Right renal pelvis (tissue), 4 donors: ENCODE measurements at regions not wholly inside any gene's neighbourhood (a gene's known extent, or its start where the extent isn't known, plus 50 kb on each side); places are given as distances from the start of the nearest gene placed in this dataset.

Source experiments
- DNase-seq, 4 donors: peaks; one replicate each; pipeline ENCODE4 v3.0.0-alpha.2; 2013; ENCODE audit warnings: low read depth in 4 of 4, low spot score in 3 of 4, missing footprints in 1 of 4

DNA sequence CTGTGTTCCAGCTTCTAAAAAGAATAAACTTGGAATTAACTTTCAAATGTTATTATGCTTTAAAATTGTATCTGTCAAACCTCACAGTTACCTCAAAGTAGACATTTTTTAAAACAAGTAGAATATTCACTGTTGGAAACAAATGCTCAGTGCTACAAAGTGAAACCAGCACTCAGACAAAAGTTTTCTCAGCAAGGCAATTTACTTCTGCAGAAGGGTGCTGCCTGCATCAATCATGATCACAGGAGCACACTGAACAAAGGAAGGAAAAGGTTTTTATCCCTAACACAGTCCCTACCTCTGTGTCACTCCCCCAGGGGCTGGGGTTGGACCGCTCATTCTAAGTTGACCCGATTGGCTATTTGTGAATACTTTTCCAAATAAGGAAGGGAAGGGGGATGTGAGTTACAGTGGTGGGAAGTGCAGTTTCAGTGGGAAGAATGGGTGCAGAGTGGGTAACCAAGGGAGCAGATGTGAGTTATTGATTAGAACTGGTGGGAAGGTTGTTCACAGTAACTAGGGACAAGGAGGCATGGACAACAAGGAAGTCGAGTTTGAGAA lies 63.0 kb upstream of the CDK20 start:
- DNase-seq: no peak

DNA sequence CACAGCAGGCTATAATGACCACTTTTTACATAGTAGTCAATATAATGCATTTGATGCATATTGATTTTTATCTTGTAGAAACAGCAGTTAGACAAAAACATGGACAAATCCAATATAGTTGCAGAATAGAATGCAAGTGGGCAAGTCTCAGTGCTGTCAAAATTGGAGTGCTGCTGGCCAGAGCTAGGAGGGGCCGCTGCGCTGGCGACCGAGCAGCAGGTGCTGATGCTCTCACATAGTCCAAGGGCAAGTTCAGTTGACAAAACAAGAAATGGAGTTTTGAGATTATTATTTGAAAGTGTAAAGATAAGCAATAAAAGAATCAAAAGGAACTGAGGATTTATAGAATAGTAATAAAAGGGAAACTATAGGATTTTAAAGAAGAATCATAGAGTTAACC lies 60.6 kb upstream of the CDK20 start:
- no peak for DNase-seq

GRCh38 chr9:88033359-88033702 lies 59.0 kb upstream of the CDK20 start:
- no peak for DNase-seq

DNA sequence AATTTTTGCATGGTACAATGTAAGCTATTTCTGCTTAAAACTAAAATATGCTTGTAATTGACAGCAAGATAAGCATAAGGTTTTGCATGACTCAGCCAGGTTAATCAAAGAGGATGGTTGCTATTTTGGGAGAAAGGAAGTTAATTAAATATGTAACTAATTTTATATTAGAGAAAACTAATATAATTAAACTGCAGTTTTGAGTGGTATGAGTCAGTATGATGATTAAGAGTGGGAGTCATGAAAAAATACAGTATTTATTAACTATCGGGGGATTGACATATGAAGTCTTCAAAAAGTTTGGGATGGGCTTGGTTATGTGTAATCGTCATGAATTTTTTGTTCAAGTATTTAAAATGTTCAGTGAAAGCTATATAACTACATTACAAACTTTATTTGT lies 54.0 kb upstream of the CDK20 start:
- DNase-seq: no peak

- DNase-seq: no peak
These were observed 51.8 kb upstream of the CDK20 start for GRCh38 chr9:88026118-88026479.

GRCh38 chr9:88025411-88026117 lies 51.2 kb upstream of the CDK20 start:
- no peak for DNase-seq

DNA sequence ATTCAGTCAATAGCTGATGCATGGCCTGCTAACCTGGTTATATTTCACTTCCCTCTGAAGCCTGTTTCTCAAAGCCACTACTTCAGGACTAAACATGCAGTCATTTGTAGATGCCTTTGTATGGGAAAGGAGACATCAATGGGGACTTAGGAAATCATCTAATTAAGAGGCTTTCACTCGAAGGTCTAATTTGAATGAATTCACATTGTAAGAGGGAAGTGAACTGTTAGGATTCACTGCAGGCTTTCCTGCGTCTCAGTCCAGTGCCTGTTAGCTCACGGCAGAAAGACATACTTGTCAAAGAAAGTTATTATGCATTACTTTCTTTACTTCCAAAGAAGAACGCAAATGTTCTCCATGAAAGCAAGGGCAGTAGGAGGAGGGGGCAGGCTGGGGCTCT lies 50.6 kb upstream of the CDK20 start:
- DNase-seq: no peak
